Mucosa of descending colon (tissue), 3 donors: ENCODE measurements at regions not wholly inside any gene's neighbourhood (a gene's known extent, or its start where the extent isn't known, plus 50 kb on each side); places are given as distances from the start of the nearest gene placed in this dataset.

Experiments
- ATAC-seq: fragments of 200-7000 bp; cut with Tn5 transposase; one replicate; pipeline ENCODE4 v1.9.1; 2020; ENCODE audit warnings: mild to moderate bottlenecking, moderate library complexity
- DNase-seq, 3 donors: peaks; one replicate each; pipeline ENCODE4 v3.0.0-alpha.2; 2020
- H3K36me3 ChIP-seq: fragments of 200-600 bp; one replicate; pipeline ENCODE4 v1.8.0; 2021; ENCODE audit warnings: low read depth, mild to moderate bottlenecking
- H3K4me1 ChIP-seq: fragments of 200-600 bp; one replicate; pipeline ENCODE4 v1.8.0; 2021; ENCODE audit warnings: low read depth, mild to moderate bottlenecking
- H3K4me3 ChIP-seq: fragments of 200-600 bp; one replicate; pipeline ENCODE4 v1.8.0; 2021; ENCODE audit warnings: mild to moderate bottlenecking
- H3K9me3 ChIP-seq: fragments of 200-600 bp; one replicate; pipeline ENCODE4 v1.8.0; 2021; ENCODE audit warnings: mild to moderate bottlenecking
- intact Hi-C, 2 donors: fragments of 100-400 bp; cut with DNase I in 1 of 2; cut with micrococcal nuclease in 1 of 2; formaldehyde crosslinking; loops; one replicate each; pipeline versions ENCODE4 v1.11.0 to v1.11.1; 2022; cut with DNase I, micrococcal nuclease
- TF ChIP-seq, protein P1 (sequence below): fragments of 200-600 bp; IDR thresholded peaks from one replicate; pipeline ENCODE4 v1.8.0; 2022; ENCODE audit warnings: antibody characterized with exemption, mild to moderate bottlenecking
- donor health status: DM: no; HTN: no; CAD: no; lungs with moderate emphysema.
- donor health status: DM: no; HTN: no; CAD: no.
- donor health status: DM: no; HTN: yes; CAD: no.

DNA sequence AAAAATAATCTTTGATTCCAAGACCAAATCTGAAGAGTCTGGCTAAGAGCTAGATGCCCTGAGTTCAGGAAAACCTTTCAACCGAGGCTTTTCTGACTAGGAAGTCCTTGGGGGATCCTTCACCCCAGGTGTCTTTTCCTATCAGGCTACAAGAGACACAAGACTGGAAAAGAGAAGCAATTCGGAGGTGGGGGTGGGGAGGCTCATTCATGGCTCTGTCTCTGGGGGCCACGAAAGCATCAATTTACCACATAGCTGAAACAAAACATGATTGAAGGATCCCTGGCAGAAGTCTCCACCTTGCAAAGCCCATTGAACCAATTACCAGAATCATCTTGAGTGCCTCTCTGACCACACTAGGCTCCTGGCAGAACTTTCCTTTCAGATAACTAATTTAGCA is 239.8 kb upstream of the SALL1 start:
- no peaks in the 10 kb centered on the region for H3K4me1 ChIP-seq
- intact Hi-C loops: no loop called here
- DNase-seq (no peak), ATAC-seq (no peak)
- no peak overlapping the region for H3K4me3 ChIP-seq
- TF ChIP-seq, protein P1, sequence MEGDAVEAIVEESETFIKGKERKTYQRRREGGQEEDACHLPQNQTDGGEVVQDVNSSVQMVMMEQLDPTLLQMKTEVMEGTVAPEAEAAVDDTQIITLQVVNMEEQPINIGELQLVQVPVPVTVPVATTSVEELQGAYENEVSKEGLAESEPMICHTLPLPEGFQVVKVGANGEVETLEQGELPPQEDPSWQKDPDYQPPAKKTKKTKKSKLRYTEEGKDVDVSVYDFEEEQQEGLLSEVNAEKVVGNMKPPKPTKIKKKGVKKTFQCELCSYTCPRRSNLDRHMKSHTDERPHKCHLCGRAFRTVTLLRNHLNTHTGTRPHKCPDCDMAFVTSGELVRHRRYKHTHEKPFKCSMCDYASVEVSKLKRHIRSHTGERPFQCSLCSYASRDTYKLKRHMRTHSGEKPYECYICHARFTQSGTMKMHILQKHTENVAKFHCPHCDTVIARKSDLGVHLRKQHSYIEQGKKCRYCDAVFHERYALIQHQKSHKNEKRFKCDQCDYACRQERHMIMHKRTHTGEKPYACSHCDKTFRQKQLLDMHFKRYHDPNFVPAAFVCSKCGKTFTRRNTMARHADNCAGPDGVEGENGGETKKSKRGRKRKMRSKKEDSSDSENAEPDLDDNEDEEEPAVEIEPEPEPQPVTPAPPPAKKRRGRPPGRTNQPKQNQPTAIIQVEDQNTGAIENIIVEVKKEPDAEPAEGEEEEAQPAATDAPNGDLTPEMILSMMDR: no peak
- no peaks in the 10 kb centered on the region for H3K36me3 ChIP-seq
- no peaks in the 10 kb centered on the region for H3K9me3 ChIP-seq

DNA sequence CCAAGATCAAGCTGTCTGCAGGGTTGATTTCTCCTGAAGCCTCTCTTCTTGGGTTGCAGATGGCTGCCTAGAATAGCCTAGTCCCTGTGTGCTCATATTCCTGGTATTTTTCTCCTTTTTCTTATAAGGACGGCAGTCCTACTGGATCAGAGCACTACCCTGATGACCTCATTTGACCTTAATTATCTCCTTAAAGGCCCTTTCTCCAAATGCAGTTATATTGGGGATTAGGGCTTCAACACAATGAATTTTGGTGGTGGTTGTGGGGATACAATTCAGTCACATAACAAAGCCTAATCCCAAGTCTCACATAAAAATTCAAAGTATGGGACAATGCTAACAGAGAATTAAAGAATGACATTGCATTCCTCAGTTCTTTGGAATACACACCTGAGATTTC is 238.8 kb upstream of the SALL1 start:
- H3K36me3 ChIP-seq: no peaks in the 10 kb centered on the region
- intact Hi-C loops: no loop called here
- H3K9me3 ChIP-seq: no peaks in the 10 kb centered on the region
- TF ChIP-seq, protein P1: no peak
- ATAC-seq (no peak), DNase-seq (no peak)
- H3K4me1 ChIP-seq: no peaks in the 10 kb centered on the region
- H3K4me3 ChIP-seq: no peak overlapping the region

DNA sequence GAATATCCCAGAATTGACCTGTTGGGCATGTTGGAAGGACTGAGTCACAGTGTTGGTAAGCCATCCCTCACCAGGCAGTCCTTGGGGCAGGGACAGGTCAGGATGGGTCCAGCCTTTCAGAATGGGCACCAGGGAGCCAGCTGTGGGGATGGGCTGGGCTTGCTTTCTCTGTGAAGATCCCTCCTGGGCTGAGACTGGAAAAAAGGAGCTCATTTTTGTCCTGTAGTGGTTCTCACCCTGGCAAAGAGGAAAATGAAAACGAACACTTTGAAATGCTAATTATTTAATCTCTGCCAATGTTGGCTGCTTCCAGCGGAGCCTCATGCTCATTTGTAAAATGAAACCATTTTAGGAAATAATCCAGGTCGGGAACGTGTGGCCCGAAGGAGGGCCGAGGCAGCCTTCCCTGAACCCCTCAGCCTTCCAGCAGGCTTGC is 237.5 kb upstream of the SALL1 start:
- intact Hi-C loops: no loop called here
- no peak for ATAC-seq
- no peaks in the 10 kb centered on the region for H3K9me3 ChIP-seq
- DNase-seq: no peak
- H3K4me1 ChIP-seq: no peaks in the 10 kb centered on the region
- H3K4me3 ChIP-seq: no peak overlapping the region
- TF ChIP-seq, protein P1: no peak
- H3K36me3 ChIP-seq: no peaks in the 10 kb centered on the region

DNA sequence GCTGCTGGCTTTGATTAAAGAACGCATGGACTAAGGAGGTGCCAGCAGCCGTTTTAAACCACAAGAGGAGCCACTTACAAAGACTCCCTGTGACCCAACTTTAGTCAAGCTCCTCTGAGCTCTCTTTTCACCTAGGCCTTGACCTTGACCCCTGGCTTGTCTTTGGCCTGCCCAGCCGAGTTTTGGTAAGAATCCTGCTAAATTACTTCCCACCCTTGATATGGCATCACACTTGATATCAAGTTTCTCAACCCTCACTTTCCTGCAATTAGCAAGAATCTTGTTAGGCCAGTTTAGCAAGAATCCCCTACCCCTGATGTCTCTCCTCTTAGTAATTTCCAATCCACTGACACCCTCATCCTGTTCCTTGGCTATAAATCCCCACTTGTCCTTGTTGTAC is 232.8 kb upstream of the SALL1 start:
- Histone ChIP-seq H3K4me3 (no peak overlapping the region), H3K36me3 (no peaks in the 10 kb centered on the region), H3K9me3 (no peaks in the 10 kb centered on the region), H3K4me1 (no peaks in the 10 kb centered on the region)
- DNase-seq: no peak
- intact Hi-C loops: no loop called here
- no peak for ATAC-seq
- TF ChIP-seq, protein P1: no peak

DNA sequence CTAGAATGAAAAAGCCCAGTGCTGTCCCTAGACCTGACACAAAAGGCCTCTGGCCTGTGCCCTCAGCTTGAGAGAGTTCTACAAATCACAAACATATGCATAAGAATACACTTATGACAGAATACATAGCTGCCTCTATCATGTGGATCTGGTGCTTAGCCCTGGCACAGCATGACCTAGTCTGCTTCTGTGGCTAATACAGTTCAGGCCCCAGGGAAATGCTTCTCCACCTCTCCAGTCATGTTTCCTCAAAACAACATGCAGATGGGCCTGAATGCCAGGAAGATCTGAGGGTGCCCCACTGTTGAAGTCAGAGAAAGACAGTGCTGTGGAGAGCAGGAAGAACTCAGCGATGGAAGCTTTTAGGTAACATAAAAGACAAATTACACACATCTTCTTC is 231.9 kb upstream of the SALL1 start:
- no peak for DNase-seq
- Histone ChIP-seq H3K9me3 (no peaks in the 10 kb centered on the region), H3K4me1 (no peaks in the 10 kb centered on the region), H3K36me3 (no peaks in the 10 kb centered on the region), H3K4me3 (no peak overlapping the region)
- TF ChIP-seq, protein P1: no peak
- intact Hi-C loops: no loop called here
- no peak for ATAC-seq

DNA sequence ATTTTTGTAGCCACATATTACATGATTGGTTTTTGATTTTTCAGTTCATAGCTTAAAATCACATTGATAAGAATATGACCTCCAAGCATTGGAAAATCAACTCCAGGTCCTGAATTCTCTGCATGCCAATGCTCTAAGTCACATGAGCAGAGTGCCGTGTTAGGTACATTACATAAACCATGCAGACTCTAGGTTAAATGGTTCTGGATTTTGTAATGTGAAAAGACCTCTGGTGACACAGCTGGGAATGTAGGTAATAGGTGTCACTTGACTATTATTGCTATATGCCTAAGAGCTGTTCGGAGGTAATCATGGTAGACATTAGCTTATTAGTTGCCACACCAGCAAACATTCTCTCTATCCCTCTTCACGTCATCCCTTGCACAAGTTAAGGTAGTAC is 231.1 kb upstream of the SALL1 start:
- TF ChIP-seq, protein P1: no peak
- no peak for ATAC-seq
- intact Hi-C loops: no loop called here
- DNase-seq: no peak
- H3K36me3 ChIP-seq: no peaks in the 10 kb centered on the region
- H3K4me3 ChIP-seq: no peak overlapping the region
- no peaks in the 10 kb centered on the region for H3K4me1 ChIP-seq
- no peaks in the 10 kb centered on the region for H3K9me3 ChIP-seq
